GM12878 (cell line): ENCODE measurements at regions not wholly inside any gene's neighbourhood (a gene's known extent, or its start where the extent isn't known, plus 50 kb on each side); places are given as distances from the start of the nearest gene placed in this dataset.

Source experiments
- ATAC-seq: fragments of 200-7000 bp; cut with Tn5 transposase; 3 replicates; pipeline ENCODE4 v1.9.1; 2020; ENCODE audit warnings: mild to moderate bottlenecking, moderate library complexity
- BruUV-seq: library from RNA; stranded (reverse); fragments of 400-500 nt; replicated peaks from 2 replicates; lab custom pipeline; 2021; lab: Mats Ljungman, UMichigan
- CTCF ChIA-PET: fragments of 300-600 bp; sonication (Branson Sonifier 250); formaldehyde crosslinking; extraction: SDS; loops from one replicate; lab custom pipeline; 2021; ENCODE audit warnings: inconsistent platforms; lab: Yijun Ruan, JAX
- POLR2A ChIA-PET: fragments of 350-600 bp; formaldehyde crosslinking; extraction: SDS; loops from one replicate; lab custom pipeline; 2021; ENCODE audit warnings: inconsistent platforms; lab: Charles Lee
- RAD21 ChIA-PET: fragments of 300-600 bp; sonication (Branson Sonifier 250); formaldehyde crosslinking; loops from one replicate; lab custom pipeline; 2023; ENCODE audit warnings: antibody characterized with exemption; ENCODE audit not compliant: unreplicated experiment; lab: Charles Lee
- SMC1A ChIA-PET: fragments of 300-600 bp; sonication (Branson Sonifier 250); formaldehyde crosslinking; loops from one replicate; lab custom pipeline; 2023; ENCODE audit not compliant: unreplicated experiment, uncharacterized antibody; lab: Charles Lee
- DNase-seq: peaks from one replicate; pipeline ENCODE4 v3.0.0-alpha.2; 2011; ENCODE audit warnings: low read depth, low spot score
- FAIRE-seq: peaks from 3 replicates; lab custom pipeline; 2011; peaks lifted over from hg19 to GRCh38; lab: Jason Lieb, UNC
- H2AFZ ChIP-seq: 2 replicates; pipeline ENCODE4 v1.6.0; 2011; ENCODE audit warnings: low read depth, low read length, control low read depth; ENCODE audit not compliant: control insufficient read depth
- H3K27ac ChIP-seq: 2 replicates; pipeline ENCODE4 v1.5.1; 2011; ENCODE audit warnings: control low read depth; ENCODE audit not compliant: control insufficient read depth, insufficient read depth
- H3K27me3 ChIP-seq, 2 experiments: replicated peaks in 1 of 2; 2 replicates each; pipeline versions ENCODE4 v1.6.0 to v1.6.1; 2011; ENCODE audit warnings: low read length in 1 of 2; ENCODE audit not compliant: control insufficient read depth in 2 of 2, insufficient read depth in 2 of 2
- H3K36me3 ChIP-seq, 2 experiments: 2 replicates each; pipeline ENCODE4 v1.5.1; 2011; ENCODE audit warnings: low read length in 1 of 2; ENCODE audit not compliant: control insufficient read depth in 2 of 2, insufficient read depth in 2 of 2
- H3K4me1 ChIP-seq: 2 replicates; pipeline ENCODE4 v1.6.1; 2011; ENCODE audit warnings: mild to moderate bottlenecking, low read length, moderate library complexity, mixed read lengths; ENCODE audit not compliant: control insufficient read depth, insufficient read depth
- H3K4me2 ChIP-seq: 2 replicates; pipeline ENCODE4 v1.6.0; 2011; ENCODE audit warnings: control low read depth; ENCODE audit not compliant: control insufficient read depth, insufficient read depth
- H3K4me3 ChIP-seq: fragments of 200-600 bp; sonication (generic); 2 replicates; pipeline ENCODE4 v1.5.1; 2016
- H3K79me2 ChIP-seq: 2 replicates; pipeline ENCODE4 v1.6.0; 2011; ENCODE audit warnings: low read length; ENCODE audit not compliant: control insufficient read depth, insufficient read depth
- H3K9ac ChIP-seq: 2 replicates; pipeline ENCODE4 v1.8.0; 2011; ENCODE audit warnings: low read length, control low read depth, mixed read lengths; ENCODE audit not compliant: control insufficient read depth, insufficient read depth
- H3K9me3 ChIP-seq: replicated peaks from 3 replicates; pipeline ENCODE4 v1.5.1; 2011; ENCODE audit warnings: mild to moderate bottlenecking, low read length; ENCODE audit not compliant: control insufficient read depth, insufficient read depth
- H4K20me1 ChIP-seq: 2 replicates; pipeline ENCODE4 v1.6.0; 2011; ENCODE audit not compliant: control insufficient read depth, insufficient read depth
- FOS ChIP-seq: IDR thresholded peaks from 3 replicates; pipeline ENCODE4 v1.6.1; 2011; ENCODE audit warnings: borderline replicate concordance; ENCODE audit not compliant: insufficient read length; ENCODE audit errors: extremely low read depth
- FOXK2 ChIP-seq: fragments of 450-650 bp; IDR thresholded peaks from 2 replicates; pipeline ENCODE4 v1.6.1; 2017; ENCODE audit warnings: mild to moderate bottlenecking, moderate library complexity
- JUNB ChIP-seq: IDR thresholded peaks from 2 replicates; pipeline ENCODE4 v1.6.1; 2016; ENCODE audit warnings: antibody characterized with exemption, mild to moderate bottlenecking
- JUND ChIP-seq: IDR thresholded peaks from 2 replicates; pipeline ENCODE4 v1.6.1; 2012; ENCODE audit warnings: low read depth, mild to moderate bottlenecking, low read length, improper control_type of control experiment, moderate library complexity
- MXI1 ChIP-seq: fragments of 150-350 bp; IDR thresholded peaks from 2 replicates; pipeline ENCODE4 v1.6.1; 2011; ENCODE audit warnings: low read depth, mild to moderate bottlenecking, inconsistent platforms, low read length, improper control_type of control experiment
- RUNX3 ChIP-seq: IDR thresholded peaks from 2 replicates; pipeline ENCODE4 v1.6.1; 2012; ENCODE audit warnings: low read length, inconsistent platforms
- SP1 ChIP-seq: IDR thresholded peaks from one replicate; pipeline ENCODE4 v1.6.1; 2011; ENCODE audit warnings: low read depth, low read length
- SPI1 ChIP-seq: IDR thresholded peaks from 2 replicates; pipeline ENCODE4 v1.6.1; 2011; ENCODE audit warnings: low read depth, mild to moderate bottlenecking, low read length, moderate library complexity, borderline replicate concordance; ENCODE audit not compliant: insufficient read depth
- SREBF1 ChIP-seq: IDR thresholded peaks from 2 replicates; pipeline ENCODE4 v1.6.1; 2012; ENCODE audit warnings: mild to moderate bottlenecking, low read length
- TCF7 ChIP-seq: IDR thresholded peaks from 2 replicates; pipeline ENCODE4 v1.6.1; 2014; ENCODE audit warnings: antibody characterized with exemption, borderline replicate concordance
- WGBS: methylation state at CpG from one replicate; pipeline ENCODE4 v1.1.6; 2016; ENCODE audit warnings: low lambda C conversion rate; ENCODE audit not compliant: insufficient replicate concordance, insufficient coverage; ENCODE audit errors: missing lambda C conversion rate; 5-methylcytosine and 5-hydroxymethylcytosine counted together
- in situ Hi-C: fragments of 300-500 bp; cut with MboI; formaldehyde crosslinking; loops from 9 replicates; pipeline ENCODE4 v1.14.3; 2018; ENCODE audit warnings: mixed read lengths
- intact Hi-C: fragments of 100-400 bp; cut with micrococcal nuclease; formaldehyde crosslinking; loops from one replicate; pipeline ENCODE4 v1.14.2; 2022; ENCODE audit not compliant: unreplicated experiment
- TF ChIP-seq, protein P1 (sequence below): fragments of 150-350 bp; IDR thresholded peaks from 2 replicates; pipeline ENCODE4 v1.6.1; 2016; ENCODE audit warnings: low read depth, low read length

DNA sequence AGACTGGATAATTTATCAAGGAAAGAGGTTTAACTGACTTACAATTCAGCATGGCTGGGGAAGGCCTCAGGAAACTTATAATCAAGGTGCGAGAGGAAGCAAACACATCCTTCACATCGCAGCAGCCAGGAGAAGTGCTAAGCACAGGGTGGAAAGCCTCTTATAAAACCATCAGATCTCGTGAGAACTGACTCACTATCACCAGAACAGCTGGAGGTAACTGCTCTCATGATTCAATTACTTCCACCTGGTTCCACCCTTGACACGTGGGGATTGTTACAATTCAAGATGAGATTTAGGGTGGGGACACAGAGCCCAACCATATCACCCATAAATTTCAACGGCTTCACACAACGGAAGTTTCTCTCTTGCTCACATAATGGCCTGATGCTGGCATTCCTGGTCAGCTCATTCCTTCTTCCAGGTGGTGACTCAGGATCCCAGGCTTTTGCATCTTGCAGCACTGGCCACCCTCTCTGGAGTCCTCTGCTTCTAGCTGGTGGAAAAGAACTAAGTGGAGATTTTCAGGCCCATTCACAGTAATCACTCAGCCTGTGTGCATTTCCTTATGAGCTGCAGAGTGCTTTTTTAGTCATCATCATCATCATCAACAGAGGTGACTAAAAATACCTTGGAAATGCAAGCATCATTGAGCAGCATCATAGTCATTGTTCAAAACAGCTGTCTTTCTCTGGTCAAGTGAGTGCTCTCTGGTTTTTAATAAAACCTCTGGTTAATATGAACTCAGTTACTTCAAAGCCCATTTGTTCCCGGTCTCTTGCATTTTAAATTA lies 308.1 kb downstream of the SFMBT2 start (continued):
- TF ChIP-seq, protein P1, sequence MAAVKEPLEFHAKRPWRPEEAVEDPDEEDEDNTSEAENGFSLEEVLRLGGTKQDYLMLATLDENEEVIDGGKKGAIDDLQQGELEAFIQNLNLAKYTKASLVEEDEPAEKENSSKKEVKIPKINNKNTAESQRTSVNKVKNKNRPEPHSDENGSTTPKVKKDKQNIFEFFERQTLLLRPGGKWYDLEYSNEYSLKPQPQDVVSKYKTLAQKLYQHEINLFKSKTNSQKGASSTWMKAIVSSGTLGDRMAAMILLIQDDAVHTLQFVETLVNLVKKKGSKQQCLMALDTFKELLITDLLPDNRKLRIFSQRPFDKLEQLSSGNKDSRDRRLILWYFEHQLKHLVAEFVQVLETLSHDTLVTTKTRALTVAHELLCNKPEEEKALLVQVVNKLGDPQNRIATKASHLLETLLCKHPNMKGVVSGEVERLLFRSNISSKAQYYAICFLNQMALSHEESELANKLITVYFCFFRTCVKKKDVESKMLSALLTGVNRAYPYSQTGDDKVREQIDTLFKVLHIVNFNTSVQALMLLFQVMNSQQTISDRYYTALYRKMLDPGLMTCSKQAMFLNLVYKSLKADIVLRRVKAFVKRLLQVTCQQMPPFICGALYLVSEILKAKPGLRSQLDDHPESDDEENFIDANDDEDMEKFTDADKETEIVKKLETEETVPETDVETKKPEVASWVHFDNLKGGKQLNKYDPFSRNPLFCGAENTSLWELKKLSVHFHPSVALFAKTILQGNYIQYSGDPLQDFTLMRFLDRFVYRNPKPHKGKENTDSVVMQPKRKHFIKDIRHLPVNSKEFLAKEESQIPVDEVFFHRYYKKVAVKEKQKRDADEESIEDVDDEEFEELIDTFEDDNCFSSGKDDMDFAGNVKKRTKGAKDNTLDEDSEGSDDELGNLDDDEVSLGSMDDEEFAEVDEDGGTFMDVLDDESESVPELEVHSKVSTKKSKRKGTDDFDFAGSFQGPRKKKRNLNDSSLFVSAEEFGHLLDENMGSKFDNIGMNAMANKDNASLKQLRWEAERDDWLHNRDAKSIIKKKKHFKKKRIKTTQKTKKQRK: no peak
- TF ChIP-seq TCF7 (0 out of 2 replicates have a peak, but pooled peaks have one; percentile 21), FOS (no peak), JUNB (peak; percentile 64), SPI1 (no peak), RUNX3 (peak; percentile 54), MXI1 (no peak), JUND (no peak)
- TF ChIP-seq, all 136 proteins: peak for 5

GRCh38 chr10:7102084-7102483 lies 308.8 kb downstream of the SFMBT2 start:
- H3K9me3 ChIP-seq: no peaks in the 10 kb centered on the region
- intact Hi-C loops (no loop called here), in situ Hi-C loops (no loop called here)
- H4K20me1 ChIP-seq: no peaks in the 10 kb centered on the region
- H3K4me3 ChIP-seq: no peak overlapping the region
- H3K9ac ChIP-seq: no peak overlapping the region
- no peak for FAIRE-seq
- RAD21 ChIA-PET: no interaction called here
- no peak overlapping the region for H2AFZ ChIP-seq
- no peak overlapping the region for H3K27ac ChIP-seq
- BruUV-seq: no TSS peak
- CTCF ChIA-PET: interaction anchor here (0.6 to 1.2 kb wide), 3 partner anchors 19 to 182 kb away, joined by 3 read pairs; no protein-coding TSS in a partner anchor
- H3K27me3 ChIP-seq: no peaks in the 10 kb centered on the region; a peak in 2 of 4 replicates
- no peaks in the 10 kb centered on the region for H3K4me1 ChIP-seq
- POLR2A ChIA-PET: no interaction called here
- TF ChIP-seq SREBF1 (no peak), SP1 (no peak), FOXK2 (no peak)
- TF ChIP-seq, all 136 proteins: peak for 0
- no peaks in the 10 kb centered on the region for H3K79me2 ChIP-seq
- no peak overlapping the region for H3K4me2 ChIP-seq
- 39% methylated on average over 1 of the region's 1 CpG for WGBS
- DNase-seq (no peak), ATAC-seq (no peak)
- no peaks in the 10 kb centered on the region for H3K36me3 ChIP-seq
- SMC1A ChIA-PET: interaction anchor here (0.8 to 1.4 kb wide), 4 partner anchors 9 to 20 kb away, joined by 3 to 4 read pairs (median 3); no protein-coding TSS in a partner anchor
